ENCODE measurements at regions not wholly inside any gene's neighbourhood (a gene's known extent, or its start where the extent isn't known, plus 50 kb on each side); places are given as distances from the start of the nearest gene placed in this dataset.

GRCh38 chr1:72635719-72636118 lies 353.4 kb upstream of the NEGR1 start:
- ATAC-seq (replicated peaks in 6 of 8) = peak in 1 of 8 experiments; percentile 19
- Histone ChIP-seq H3K4me3 (no peak overlapping the region), H3K4me1 (replicated peaks in 1 of 2) (peaks cover 15 to 17% of the 10 kb centered on the region in 2 donors), H3K27ac (no peak overlapping the region)
- in situ Hi-C loops (cut with MboI; ENCODE audit: low pct_unique_long_range_greater_than_20kb in 2 of 9, low sequenced_read_pairs in 9 of 9, unreplicated experiment in 9 of 9) = no loop called here
- WGBS, 10 experiments = 0 to 100% (median 78%) methylated on average over 1 to 5 of the region's 5 CpGs; no CpG with 5 or more reads in 1 of the 10 experiments

GRCh38 chr1:72634946-72635345 lies 352.6 kb upstream of the NEGR1 start:
- no peak for ATAC-seq (replicated peaks in 6 of 8)
- peaks cover 17 to 18% of the 10 kb centered on the region in 2 donors for H3K4me1 ChIP-seq (replicated peaks in 1 of 2)
- H3K4me3 ChIP-seq = no peak overlapping the region
- H3K27ac ChIP-seq = no peak overlapping the region
- in situ Hi-C loops (cut with MboI; ENCODE audit: low pct_unique_long_range_greater_than_20kb in 2 of 9, low sequenced_read_pairs in 9 of 9, unreplicated experiment in 9 of 9) = no loop called here
- 54 to 100% (median 82%) methylated on average over 1 to 3 of the region's 3 CpGs for WGBS, 10 experiments

- 0 to 94% (median 55%) methylated on average over 1 to 2 of the region's 2 CpGs; no CpG with 5 or more reads in 2 of the 10 experiments for WGBS, 10 experiments
- ATAC-seq (replicated peaks in 6 of 8) = peak in 1 of 8 experiments; percentile 92
- Histone ChIP-seq H3K4me3 (no peak overlapping the region), H3K27ac (no peak overlapping the region), H3K4me1 (replicated peaks in 1 of 2) (peaks cover 2 to 7% of the 10 kb centered on the region in 2 donors)
- in situ Hi-C loops (cut with MboI; ENCODE audit: low pct_unique_long_range_greater_than_20kb in 2 of 9, low sequenced_read_pairs in 9 of 9, unreplicated experiment in 9 of 9) = no loop called here
Observed at GRCh38 chr1:72631449-72631848, 349.1 kb upstream of the NEGR1 start.

GRCh38 chr1:72623299-72623708 lies 341.0 kb upstream of the NEGR1 start:
- no peaks in the 10 kb centered on the region for H3K4me1 ChIP-seq (replicated peaks in 1 of 2)
- peak; percentile 50 to 91 (median 76) for ATAC-seq (replicated peaks in 6 of 8)
- H3K4me3 ChIP-seq = no peak overlapping the region
- in situ Hi-C loops (cut with MboI; ENCODE audit: low pct_unique_long_range_greater_than_20kb in 2 of 9, low sequenced_read_pairs in 9 of 9, unreplicated experiment in 9 of 9) = no loop called here
- 0 to 74% (median 36%) methylated on average over 1 to 4 of the region's 4 CpGs; no CpG with 5 or more reads in 1 of the 10 experiments for WGBS, 10 experiments
- no peak overlapping the region for H3K27ac ChIP-seq

GRCh38 chr1:72620453-72620852 lies 338.1 kb upstream of the NEGR1 start:
- Histone ChIP-seq H3K27ac (no peak overlapping the region), H3K4me1 (replicated peaks in 1 of 2) (no peaks in the 10 kb centered on the region), H3K4me3 (no peak overlapping the region)
- WGBS, 10 experiments = 61 to 97% (median 85%) methylated on average over 2 of the region's 2 CpGs; no CpG with 5 or more reads in 1 of the 10 experiments
- in situ Hi-C loops (cut with MboI; ENCODE audit: low pct_unique_long_range_greater_than_20kb in 2 of 9, low sequenced_read_pairs in 9 of 9, unreplicated experiment in 9 of 9) = no loop called here
- ATAC-seq (replicated peaks in 6 of 8) = no peak

- no peaks in the 10 kb centered on the region for H3K4me1 ChIP-seq (replicated peaks in 1 of 2)
- 0 to 80% (median 45%) methylated on average over 1 to 3 of the region's 3 CpGs for WGBS, 10 experiments
- no peak for ATAC-seq (replicated peaks in 6 of 8)
- no peak overlapping the region for H3K27ac ChIP-seq
- in situ Hi-C loops (cut with MboI; ENCODE audit: low pct_unique_long_range_greater_than_20kb in 2 of 9, low sequenced_read_pairs in 9 of 9, unreplicated experiment in 9 of 9) = no loop called here
- H3K4me3 ChIP-seq = no peak overlapping the region
Observed at GRCh38 chr1:72606216-72606810, 324.0 kb upstream of the NEGR1 start.

GRCh38 chr1:72601035-72601674 lies 318.8 kb upstream of the NEGR1 start:
- in situ Hi-C loops (cut with MboI; ENCODE audit: low pct_unique_long_range_greater_than_20kb in 2 of 9, low sequenced_read_pairs in 9 of 9, unreplicated experiment in 9 of 9) = no loop called here
- Histone ChIP-seq H3K27ac (no peak overlapping the region), H3K4me1 (replicated peaks in 1 of 2) (no peaks in the 10 kb centered on the region), H3K4me3 (no peak overlapping the region)
- WGBS, 10 experiments = 57 to 100% (median 86%) methylated on average over 1 to 6 of the region's 6 CpGs
- ATAC-seq (replicated peaks in 6 of 8) = no peak

- H3K27ac ChIP-seq = no peak overlapping the region
- H3K4me3 ChIP-seq = no peak overlapping the region
- H3K4me1 ChIP-seq (replicated peaks in 1 of 2) = no peaks in the 10 kb centered on the region
- 29 to 92% (median 82%) methylated on average over 1 to 8 of the region's 8 CpGs for WGBS, 10 experiments
- in situ Hi-C loops (cut with MboI; ENCODE audit: low pct_unique_long_range_greater_than_20kb in 2 of 9, low sequenced_read_pairs in 9 of 9, unreplicated experiment in 9 of 9) = no loop called here
- ATAC-seq (replicated peaks in 6 of 8) = no peak
Observed at GRCh38 chr1:72586023-72586685, 303.8 kb upstream of the NEGR1 start.

GRCh38 chr1:72579629-72580028 lies 297.3 kb upstream of the NEGR1 start:
- H3K27ac ChIP-seq = no peak overlapping the region
- no peak overlapping the region for H3K4me3 ChIP-seq
- H3K4me1 ChIP-seq (replicated peaks in 1 of 2) = peaks cover 0 to 7% of the 10 kb centered on the region in 2 donors
- in situ Hi-C loops (cut with MboI; ENCODE audit: low pct_unique_long_range_greater_than_20kb in 2 of 9, low sequenced_read_pairs in 9 of 9, unreplicated experiment in 9 of 9) = no loop called here
- no peak for ATAC-seq (replicated peaks in 6 of 8)
- WGBS, 10 experiments = 19 to 100% (median 89%) methylated on average over 2 of the region's 2 CpGs; no CpG with 5 or more reads in 1 of the 10 experiments

- ATAC-seq (replicated peaks in 6 of 8) = no peak
- Histone ChIP-seq H3K4me3 (no peak overlapping the region), H3K27ac (no peak overlapping the region), H3K4me1 (replicated peaks in 1 of 2) (no peaks in the 10 kb centered on the region)
- 7 to 92% (median 67%) methylated on average over 1 to 2 of the region's 2 CpGs; no CpG with 5 or more reads in 2 of the 10 experiments for WGBS, 10 experiments
- in situ Hi-C loops (cut with MboI; ENCODE audit: low pct_unique_long_range_greater_than_20kb in 2 of 9, low sequenced_read_pairs in 9 of 9, unreplicated experiment in 9 of 9) = no loop called here
Observed at GRCh38 chr1:72570815-72571214, 288.5 kb upstream of the NEGR1 start.

GRCh38 chr1:72568113-72568512 lies 285.8 kb upstream of the NEGR1 start:
- Histone ChIP-seq H3K4me1 (replicated peaks in 1 of 2) (peaks cover 0 to 2% of the 10 kb centered on the region in 2 donors), H3K4me3 (no peak overlapping the region), H3K27ac (no peak overlapping the region)
- ATAC-seq (replicated peaks in 6 of 8) = no peak
- in situ Hi-C loops (cut with MboI; ENCODE audit: low pct_unique_long_range_greater_than_20kb in 2 of 9, low sequenced_read_pairs in 9 of 9, unreplicated experiment in 9 of 9) = no loop called here
- 0 to 100% (median 87%) methylated on average over 1 of the region's 1 CpG; no CpG with 5 or more reads in 4 of the 10 experiments for WGBS, 10 experiments

GRCh38 chr1:72567521-72567920 lies 285.2 kb upstream of the NEGR1 start:
- no peak for ATAC-seq (replicated peaks in 6 of 8)
- in situ Hi-C loops (cut with MboI; ENCODE audit: low pct_unique_long_range_greater_than_20kb in 2 of 9, low sequenced_read_pairs in 9 of 9, unreplicated experiment in 9 of 9) = no loop called here
- Histone ChIP-seq H3K4me1 (replicated peaks in 1 of 2) (peaks cover 0 to 2% of the 10 kb centered on the region in 2 donors), H3K4me3 (no peak overlapping the region), H3K27ac (no peak overlapping the region)

GRCh38 chr1:72564749-72565148 lies 282.4 kb upstream of the NEGR1 start:
- ATAC-seq (replicated peaks in 6 of 8) = no peak
- H3K4me1 ChIP-seq (replicated peaks in 1 of 2) = peaks cover 0 to 2% of the 10 kb centered on the region in 2 donors
- in situ Hi-C loops (cut with MboI; ENCODE audit: low pct_unique_long_range_greater_than_20kb in 2 of 9, low sequenced_read_pairs in 9 of 9, unreplicated experiment in 9 of 9) = no loop called here
- H3K4me3 ChIP-seq = no peak overlapping the region
- 50 to 100% (median 92%) methylated on average over 1 to 5 of the region's 5 CpGs for WGBS, 10 experiments
- no peak overlapping the region for H3K27ac ChIP-seq
